Motor neuron (in vitro differentiated cells): ENCODE measurements at regions not wholly inside any gene's neighbourhood (a gene's known extent, or its start where the extent isn't known, plus 50 kb on each side); places are given as distances from the start of the nearest gene placed in this dataset.
A peak's percentile ranks its signal among the peaks of the same experiment; 100 is the strongest.

ENCODE experiments used
- ATAC-seq, 8 experiments: fragments of 200-7000 bp; cut with Tn5 transposase; replicated peaks in 6 of 8; 2 replicates each; pipeline ENCODE4 v1.8.0; 2021; ENCODE audit warnings: mild to moderate bottlenecking in 8 of 8, moderate library complexity in 8 of 8
- H3K27ac ChIP-seq, 2 donors: fragments of 250-450 bp; sonication (Bioruptor Pico); 2 replicates each; pipeline ENCODE4 v1.9.0; 2021; ENCODE audit warnings: antibody characterized with exemption in 2 of 2, mild to moderate bottlenecking in 2 of 2, moderate library complexity in 1 of 2
- H3K4me1 ChIP-seq, 2 donors: fragments of 250-450 bp; sonication (Bioruptor Pico); replicated peaks in 1 of 2; 2 replicates each; pipeline ENCODE4 v1.6.1; 2021; ENCODE audit warnings: antibody characterized with exemption in 2 of 2, mild to moderate bottlenecking in 2 of 2, moderate library complexity in 1 of 2
- H3K4me3 ChIP-seq, 5 donors: fragments of 250-450 bp; sonication (Bioruptor Pico); 2 replicates each; pipeline ENCODE4 v1.9.0; 2021; ENCODE audit warnings: antibody characterized with exemption in 5 of 5, mild to moderate bottlenecking in 5 of 5, moderate library complexity in 4 of 5
- WGBS, 10 experiments: fragments of 450-650 bp; shearing (Covaris generic); methylation state at CpG; one replicate each; pipeline ENCODE4 v1.0.0; 2022; 5-methylcytosine and 5-hydroxymethylcytosine counted together
- in situ Hi-C, 9 experiments: fragments of 400-800 bp; cut with MboI; loops; one replicate each; pipeline ENCODE4 v1.15.0; 2021; ENCODE audit warnings: low sequenced_read_pairs in 9 of 9, low pct_unique_long_range_greater_than_20kb in 2 of 9; ENCODE audit not compliant: unreplicated experiment in 9 of 9

GRCh38 chr1:83706354-83706938, 292.5 kb downstream of the TTLL7 start:
- H3K4me3 ChIP-seq: no peak overlapping the region
- no peak overlapping the region for H3K27ac ChIP-seq
- H3K4me1 ChIP-seq: peaks cover 9 to 23% of the 10 kb centered on the region in 2 donors

DNA sequence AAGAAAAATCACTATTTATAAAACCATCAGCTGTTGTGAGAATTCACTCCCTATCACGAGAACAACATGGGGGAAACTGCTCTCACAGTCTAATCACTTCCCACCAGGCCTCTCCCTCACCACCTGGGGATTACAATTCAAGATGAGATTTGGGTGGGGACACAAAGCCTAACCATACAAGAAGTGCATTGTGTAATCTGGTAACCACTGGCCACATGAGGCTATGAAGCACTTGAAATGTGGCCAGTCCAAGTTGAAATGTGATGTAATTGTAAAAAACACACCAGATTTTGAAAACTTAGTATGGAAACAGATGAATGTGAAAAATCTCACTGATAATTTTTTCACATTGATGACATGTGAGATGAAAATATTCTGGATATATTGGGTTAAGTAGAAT, 293.8 kb downstream of the TTLL7 start:
- Histone ChIP-seq H3K4me3 (no peak overlapping the region), H3K27ac (no peak overlapping the region), H3K4me1 (peaks cover 6 to 21% of the 10 kb centered on the region in 2 donors)
- in situ Hi-C loops: no loop called here
- ATAC-seq: peak in 1 of 8 experiments; percentile 38
- WGBS, 10 experiments: 20 to 100% (median 94%) methylated on average over 1 of the region's 1 CpG; no CpG with 5 or more reads in 4 of the 10 experiments

More at GRCh38 chr1:83706354-83706938, 292.5 kb downstream of the TTLL7 start:
- in situ Hi-C loops: no loop called here
- no peak for ATAC-seq
- 14 to 100% (median 80%) methylated on average over 1 to 3 of the region's 3 CpGs for WGBS, 10 experiments

- Histone ChIP-seq H3K27ac (no peak overlapping the region), H3K4me3 (no peak overlapping the region), H3K4me1 (peaks cover 5 to 15% of the 10 kb centered on the region in 2 donors)
- no peak for ATAC-seq
- in situ Hi-C loops: no loop called here
These were observed 294.6 kb downstream of the TTLL7 start for GRCh38 chr1:83704350-83704749.

- Histone ChIP-seq H3K27ac (no peak overlapping the region), H3K4me3 (no peak overlapping the region), H3K4me1 (peaks cover 0 to 8% of the 10 kb centered on the region in 2 donors)
- in situ Hi-C loops: no loop called here
- WGBS, 10 experiments: 0 to 100% (median 100%) methylated on average over 1 of the region's 1 CpG; no CpG with 5 or more reads in 5 of the 10 experiments
- no peak for ATAC-seq
These were observed 296.6 kb downstream of the TTLL7 start for GRCh38 chr1:83702356-83702755.

- H3K4me3 ChIP-seq: no peak overlapping the region
- no peaks in the 10 kb centered on the region for H3K4me1 ChIP-seq
- in situ Hi-C loops: no loop called here
- no peak for ATAC-seq
- WGBS, 10 experiments: 0 to 100% (median 80%) methylated on average over 1 to 2 of the region's 2 CpGs; no CpG with 5 or more reads in 5 of the 10 experiments
- no peak overlapping the region for H3K27ac ChIP-seq
These were observed 297.6 kb downstream of the TTLL7 start for GRCh38 chr1:83701355-83701754.

GRCh38 chr1:83698644-83699043, 300.3 kb downstream of the TTLL7 start:
- WGBS, 10 experiments: 25 to 100% (median 89%) methylated on average over 1 to 2 of the region's 2 CpGs; no CpG with 5 or more reads in 3 of the 10 experiments

DNA sequence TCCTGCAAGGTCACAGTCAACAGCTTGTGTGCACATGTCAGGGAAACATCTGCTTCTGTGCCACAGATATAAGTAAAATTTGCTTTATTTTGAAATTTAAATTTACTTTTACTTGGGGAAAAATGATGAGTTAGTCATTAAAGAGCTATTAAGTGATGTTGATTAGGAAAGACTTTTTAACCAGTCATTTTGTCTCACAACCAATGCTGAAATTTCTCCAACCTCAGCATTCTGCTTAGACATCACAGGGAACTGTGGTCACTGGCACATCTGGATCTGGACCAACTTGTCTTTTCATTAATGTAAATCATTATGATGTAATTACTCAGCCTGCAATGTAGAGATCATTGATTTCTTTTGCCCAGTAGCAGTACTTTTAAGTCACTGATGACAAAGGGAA, 301.0 kb downstream of the TTLL7 start:
- Histone ChIP-seq H3K27ac (no peak overlapping the region), H3K4me3 (no peak overlapping the region), H3K4me1 (peaks cover 14 to 27% of the 10 kb centered on the region in 2 donors)
- in situ Hi-C loops: no loop called here
- no peak for ATAC-seq

More at GRCh38 chr1:83698644-83699043, 300.3 kb downstream of the TTLL7 start:
- Histone ChIP-seq H3K4me3 (no peak overlapping the region), H3K4me1 (peaks cover 13 to 20% of the 10 kb centered on the region in 2 donors), H3K27ac (no peak overlapping the region)
- no peak for ATAC-seq
- in situ Hi-C loops: no loop called here

DNA sequence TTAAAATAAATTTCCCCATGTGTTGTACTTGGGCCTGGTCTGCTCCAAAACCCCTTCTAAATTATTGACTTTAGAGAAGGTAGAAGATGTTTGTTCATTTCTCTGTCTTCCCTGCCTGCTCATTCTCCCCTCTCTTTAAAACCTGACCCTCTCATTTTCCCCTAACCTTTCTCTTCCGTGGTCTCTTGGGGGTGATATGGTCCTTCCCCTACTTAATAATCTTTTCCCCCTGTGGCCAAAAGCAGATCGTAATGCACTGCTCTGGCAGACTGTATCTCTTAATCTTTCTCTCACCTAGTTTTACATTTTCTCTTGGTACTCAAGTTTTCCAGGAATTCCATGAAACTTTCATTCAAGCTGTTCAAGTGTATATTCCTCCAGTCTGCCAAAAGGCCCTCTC, 301.7 kb downstream of the TTLL7 start:
- Histone ChIP-seq H3K4me1 (peaks cover 16 to 31% of the 10 kb centered on the region in 2 donors), H3K4me3 (no peak overlapping the region), H3K27ac (no peak overlapping the region)
- in situ Hi-C loops: no loop called here
- ATAC-seq: no peak
- 26 to 86% (median 74%) methylated on average over 1 to 2 of the region's 2 CpGs for WGBS, 10 experiments

GRCh38 chr1:83694449-83694848, 304.5 kb downstream of the TTLL7 start:
- no peak overlapping the region for H3K4me3 ChIP-seq

DNA sequence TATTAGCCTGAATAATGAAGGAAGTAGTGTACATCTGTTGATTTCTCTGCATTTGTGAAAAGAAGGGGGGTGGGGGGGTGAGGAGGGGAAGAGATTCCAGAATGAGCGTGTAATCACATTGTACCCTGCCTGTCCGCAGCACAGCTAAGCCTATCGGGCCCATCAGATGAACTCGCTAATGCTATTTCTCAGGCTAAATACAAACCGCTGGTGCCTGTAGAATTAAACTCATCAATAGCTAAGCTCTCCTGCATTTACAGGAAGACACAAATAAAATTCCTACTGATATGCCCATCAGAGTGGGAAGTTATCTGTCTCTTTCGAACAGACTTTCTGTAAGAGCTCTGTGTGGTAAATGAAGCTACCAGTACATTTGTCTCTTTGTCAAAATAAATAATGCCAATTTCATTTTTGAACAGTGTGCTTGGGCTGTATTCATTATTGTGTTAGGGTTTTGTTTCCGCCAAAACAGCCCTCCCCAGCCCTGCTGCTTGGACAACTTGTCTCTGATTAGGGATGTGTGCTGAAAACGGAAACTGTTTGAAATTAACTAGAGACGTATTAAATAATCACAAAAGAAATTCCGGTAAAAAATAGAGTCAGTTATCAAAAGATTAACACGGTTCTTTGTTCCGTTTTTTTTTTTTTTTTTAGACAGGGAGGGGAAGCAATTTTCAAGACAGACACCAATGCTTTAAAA, 305.4 kb downstream of the TTLL7 start:
- Histone ChIP-seq H3K4me1 (peaks cover 20 to 37% of the 10 kb centered on the region in 2 donors), H3K27ac (peak overlapping the region; percentile 65 to 82), H3K4me3 (peak overlapping the region in 4 of 5 donors; percentile 9 to 31 (median 23))
- WGBS, 10 experiments: 0 to 14% (median 2%) methylated on average over 4 to 12 of the region's 12 CpGs
- peak in 5 of 8 experiments; percentile 31 to 51 (median 42) for ATAC-seq
- in situ Hi-C loops: no loop called here

More at GRCh38 chr1:83694449-83694848, 304.5 kb downstream of the TTLL7 start:
- in situ Hi-C loops: no loop called here
- Histone ChIP-seq H3K4me1 (peaks cover 20 to 37% of the 10 kb centered on the region in 2 donors), H3K27ac (peak overlapping the region; percentile 6 to 82)
- ATAC-seq: no peak

- ATAC-seq: peak in 7 of 8 experiments; percentile 20 to 91 (median 85)
These were observed 306.2 kb downstream of the TTLL7 start for GRCh38 chr1:83692524-83693381.

GRCh38 chr1:83691953-83692500, 306.9 kb downstream of the TTLL7 start:
- peak overlapping the region in 2 of 5 donors; percentile 23 to 31 for H3K4me3 ChIP-seq
- in situ Hi-C loops: no loop called here
- H3K27ac ChIP-seq: peak overlapping the region; percentile 10 to 82
- ATAC-seq: peak in 1 of 8 experiments; percentile 1
- peaks cover 20 to 37% of the 10 kb centered on the region in 2 donors for H3K4me1 ChIP-seq
- WGBS, 10 experiments: 67 to 76% (median 73%) methylated on average over 3 to 7 of the region's 8 CpGs; no CpG with 5 or more reads in 6 of the 10 experiments

More at GRCh38 chr1:83692524-83693381, 306.2 kb downstream of the TTLL7 start:
- H3K4me3 ChIP-seq: peak overlapping the region in 4 of 5 donors; percentile 9 to 31 (median 23)
- peak overlapping the region; percentile 65 to 82 for H3K27ac ChIP-seq
- peaks cover 20 to 37% of the 10 kb centered on the region in 2 donors for H3K4me1 ChIP-seq
- 0 to 5% (median 0%) methylated on average over 1 to 8 of the region's 13 CpGs; no CpG with 5 or more reads in 1 of the 10 experiments for WGBS, 10 experiments
- in situ Hi-C loops: no loop called here
